GM12892 (cell line): ENCODE measurements at regions not wholly inside any gene's neighbourhood (a gene's known extent, or its start where the extent isn't known, plus 50 kb on each side); places are given as distances from the start of the nearest gene placed in this dataset.

ENCODE experiments used
- POLR2A ChIP-seq: IDR thresholded peaks from 2 replicates; pipeline ENCODE4 v1.6.1; 2011; ENCODE audit warnings: low read depth, low read length, control low read depth
- POLR2AphosphoS5 ChIP-seq: IDR thresholded peaks from 2 replicates; pipeline ENCODE4 v1.6.1; 2011; ENCODE audit warnings: low read depth, low read length, control low read depth
- TAF1 ChIP-seq: IDR thresholded peaks from 2 replicates; pipeline ENCODE4 v1.6.1; 2011; ENCODE audit warnings: low read depth, mild to moderate bottlenecking, control low read depth, low read length, borderline replicate concordance

DNA sequence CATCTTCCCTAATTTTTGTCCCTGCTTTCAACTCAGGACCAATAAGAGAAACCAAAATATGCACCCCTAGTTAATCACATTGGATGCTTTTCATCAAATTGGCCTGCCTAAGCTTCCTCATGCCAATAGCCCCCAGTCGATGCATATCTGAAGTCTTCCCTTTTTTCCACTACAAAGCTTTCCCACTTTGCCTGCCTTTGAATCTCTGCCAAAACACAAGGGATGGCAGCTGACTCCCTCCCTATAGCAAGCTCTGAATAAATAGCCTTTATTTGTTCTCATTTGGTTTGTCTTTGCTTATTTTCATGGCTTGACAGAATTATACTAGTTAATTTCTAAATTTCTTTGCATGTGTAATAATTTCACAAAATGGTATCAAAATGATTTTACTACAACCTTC is 621.2 kb downstream of the MBD2 start:
- no peak for TF ChIP-seq POLR2A
- no peak for TF ChIP-seq TAF1
- no peak for TF ChIP-seq POLR2AphosphoS5
